ENCODE measurements at regions not wholly inside any gene's neighbourhood (a gene's known extent, or its start where the extent isn't known, plus 50 kb on each side); places are given as distances from the start of the nearest gene placed in this dataset.

DNA sequence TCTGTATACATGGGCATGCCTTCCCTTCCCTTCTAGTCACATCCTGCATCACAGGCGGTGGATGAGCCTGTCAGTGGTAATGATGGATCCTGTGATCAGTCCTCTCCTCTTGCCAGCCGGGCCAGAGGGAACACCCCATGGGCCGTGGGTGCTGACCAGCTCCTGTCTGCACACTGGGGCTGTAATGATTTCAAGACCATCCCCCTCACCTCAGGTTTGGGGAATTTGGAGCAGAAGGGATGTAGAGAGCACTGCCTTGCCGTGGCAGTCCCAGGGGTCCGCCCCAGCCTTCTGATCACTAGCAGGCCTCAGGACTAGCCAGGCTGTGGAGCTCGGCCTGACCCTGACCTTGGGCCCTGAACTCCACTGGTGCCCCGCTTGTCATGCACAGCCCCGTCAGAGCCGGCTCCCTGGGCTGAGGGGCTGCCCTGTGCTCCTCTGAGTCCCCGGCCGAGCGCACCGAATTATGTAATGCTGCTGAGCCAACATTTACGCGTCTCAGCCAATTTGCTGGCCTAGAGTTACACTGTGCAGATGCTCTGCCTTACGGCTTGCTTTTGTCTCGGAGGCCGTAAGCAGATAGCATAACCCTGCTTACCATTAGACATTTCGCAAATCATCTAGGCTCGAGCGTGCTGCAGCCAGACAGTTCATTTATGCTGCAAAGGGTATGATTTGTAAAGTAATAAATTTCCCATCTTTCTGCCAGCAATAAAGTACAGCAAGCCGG lies 155.3 kb downstream of the MACROH2A1 start:
- Histone ChIP-seq H3K27me3 (ENCODE audit: control insufficient read depth, low read length) (no peaks in the 10 kb centered on the region), H3K4me3 (ENCODE audit: low read length) (no peak overlapping the region), H3K4me1 (ENCODE audit: control insufficient read depth, low read length) (no peaks in the 10 kb centered on the region), H3K9me3 (ENCODE audit: control insufficient read depth, insufficient read depth, low read length) (no peaks in the 10 kb centered on the region), H3F3A (ENCODE audit: control insufficient read depth, insufficient read depth) (no peaks in the 10 kb centered on the region), H3K27ac (ENCODE audit: low read depth, low read length) (no peak overlapping the region), H3K36me3 (ENCODE audit: control insufficient read depth, low read length) (no peaks in the 10 kb centered on the region), H3K79me2 (ENCODE audit: control insufficient read depth, low read length) (no peaks in the 10 kb centered on the region), H3K4me2 (ENCODE audit: low read length) (no peak overlapping the region), H4K20me1 (ENCODE audit: control insufficient read depth, insufficient read depth, low read depth, low read length) (no peaks in the 10 kb centered on the region), H3K9me2 (replicated peaks; ENCODE audit: control insufficient read depth, low read length) (no peaks in the 10 kb centered on the region)
- TF ChIP-seq, protein P1, sequence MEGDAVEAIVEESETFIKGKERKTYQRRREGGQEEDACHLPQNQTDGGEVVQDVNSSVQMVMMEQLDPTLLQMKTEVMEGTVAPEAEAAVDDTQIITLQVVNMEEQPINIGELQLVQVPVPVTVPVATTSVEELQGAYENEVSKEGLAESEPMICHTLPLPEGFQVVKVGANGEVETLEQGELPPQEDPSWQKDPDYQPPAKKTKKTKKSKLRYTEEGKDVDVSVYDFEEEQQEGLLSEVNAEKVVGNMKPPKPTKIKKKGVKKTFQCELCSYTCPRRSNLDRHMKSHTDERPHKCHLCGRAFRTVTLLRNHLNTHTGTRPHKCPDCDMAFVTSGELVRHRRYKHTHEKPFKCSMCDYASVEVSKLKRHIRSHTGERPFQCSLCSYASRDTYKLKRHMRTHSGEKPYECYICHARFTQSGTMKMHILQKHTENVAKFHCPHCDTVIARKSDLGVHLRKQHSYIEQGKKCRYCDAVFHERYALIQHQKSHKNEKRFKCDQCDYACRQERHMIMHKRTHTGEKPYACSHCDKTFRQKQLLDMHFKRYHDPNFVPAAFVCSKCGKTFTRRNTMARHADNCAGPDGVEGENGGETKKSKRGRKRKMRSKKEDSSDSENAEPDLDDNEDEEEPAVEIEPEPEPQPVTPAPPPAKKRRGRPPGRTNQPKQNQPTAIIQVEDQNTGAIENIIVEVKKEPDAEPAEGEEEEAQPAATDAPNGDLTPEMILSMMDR (IDR thresholded peaks at IDR 0.05; ENCODE audit: low read depth, low read length, poor library complexity, severe bottlenecking) = no peak
- TF ChIP-seq EZH2phosphoT487 (IDR thresholded peaks at IDR 0.05; ENCODE audit: borderline replicate concordance, low read length) = no peak

DNA sequence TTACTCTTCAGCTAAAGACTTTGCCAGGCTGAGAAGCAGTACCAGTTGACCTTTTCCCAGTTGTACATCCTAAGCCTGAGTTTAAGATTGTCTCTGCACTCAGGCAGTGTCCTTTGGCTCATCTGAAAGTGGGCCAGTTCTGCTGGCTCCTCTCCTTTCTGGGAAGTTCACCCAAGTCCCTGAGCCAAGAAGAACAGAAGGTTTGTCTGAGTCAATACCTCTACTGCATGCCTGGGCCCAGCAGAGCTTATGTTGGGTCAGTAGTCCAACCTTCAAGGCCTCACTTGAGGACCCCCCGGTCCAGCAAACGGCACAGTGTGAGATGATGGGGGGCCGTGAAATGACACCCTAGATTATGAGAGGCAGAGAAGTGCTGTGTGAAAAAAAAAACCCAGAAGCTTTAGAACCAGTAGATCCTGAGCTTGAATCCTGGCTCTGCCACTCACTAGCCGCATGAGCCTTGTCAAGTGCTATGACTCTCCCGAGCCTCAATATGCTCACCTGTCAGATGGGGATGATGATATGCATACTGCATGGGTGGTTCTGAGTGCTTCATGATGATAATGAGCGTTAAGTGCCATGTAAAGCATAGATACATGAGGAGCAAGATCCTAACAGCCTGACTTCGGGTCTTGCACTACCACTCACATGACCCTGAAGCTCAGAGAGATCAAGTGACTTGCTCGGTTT lies 156.0 kb downstream of the MACROH2A1 start:
- Histone ChIP-seq H3K79me2 (ENCODE audit: control insufficient read depth, low read length) (no peaks in the 10 kb centered on the region), H3F3A (ENCODE audit: control insufficient read depth, insufficient read depth) (no peaks in the 10 kb centered on the region), H3K9me3 (ENCODE audit: control insufficient read depth, insufficient read depth, low read length) (no peaks in the 10 kb centered on the region), H3K36me3 (ENCODE audit: control insufficient read depth, low read length) (no peaks in the 10 kb centered on the region), H3K4me2 (ENCODE audit: low read length) (no peak overlapping the region), H3K4me3 (ENCODE audit: low read length) (no peak overlapping the region), H3K9me2 (replicated peaks; ENCODE audit: control insufficient read depth, low read length) (no peaks in the 10 kb centered on the region), H4K20me1 (ENCODE audit: control insufficient read depth, insufficient read depth, low read depth, low read length) (no peaks in the 10 kb centered on the region), H3K4me1 (ENCODE audit: control insufficient read depth, low read length) (no peaks in the 10 kb centered on the region), H3K27me3 (ENCODE audit: control insufficient read depth, low read length) (no peaks in the 10 kb centered on the region), H3K27ac (ENCODE audit: low read depth, low read length) (no peak overlapping the region)
- TF ChIP-seq EZH2phosphoT487 (IDR thresholded peaks at IDR 0.05; ENCODE audit: borderline replicate concordance, low read length) = no peak
- TF ChIP-seq, protein P1 (IDR thresholded peaks at IDR 0.05; ENCODE audit: low read depth, low read length, poor library complexity, severe bottlenecking) = no peak

DNA sequence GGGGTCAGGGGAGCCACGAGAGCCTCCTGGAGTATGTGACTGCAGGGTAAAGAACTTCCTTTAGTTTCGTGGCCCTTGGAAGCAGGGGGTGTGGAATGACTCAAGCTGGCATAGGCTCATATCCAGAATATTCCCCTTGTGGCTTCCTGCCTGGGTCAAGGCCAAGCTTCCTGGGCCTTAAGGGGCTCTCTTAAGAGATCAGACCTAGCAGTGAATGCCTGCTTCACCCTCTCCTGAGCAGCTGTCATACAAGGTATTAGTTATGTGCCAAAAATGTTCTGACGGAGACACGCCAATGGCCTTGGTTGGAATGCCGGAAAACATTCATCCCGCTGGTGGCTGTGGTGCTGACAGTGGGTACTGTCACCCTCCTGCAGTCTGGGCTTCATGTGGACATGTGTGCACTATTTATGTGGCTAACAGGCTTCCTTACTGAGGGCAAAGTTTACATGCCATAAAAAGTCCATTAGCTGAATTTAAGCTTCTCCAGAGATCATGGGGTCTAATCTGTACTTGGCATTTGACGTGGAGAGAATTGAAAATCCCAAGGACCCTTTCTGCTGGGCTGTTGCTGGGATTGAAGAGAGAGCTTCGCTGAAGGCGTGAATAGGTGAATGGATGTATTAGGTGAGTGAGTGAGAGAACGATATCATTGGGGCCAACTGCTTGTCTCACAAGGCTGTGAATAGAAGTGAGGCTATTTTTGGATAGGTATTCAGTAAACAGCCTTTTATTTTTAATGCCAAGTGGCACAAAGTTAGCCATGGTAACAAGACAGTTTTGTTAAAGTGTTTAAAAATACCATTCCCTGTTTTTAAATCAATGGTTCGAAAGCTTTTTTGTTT lies 156.8 kb downstream of the MACROH2A1 start:
- Histone ChIP-seq H3K4me1 (ENCODE audit: control insufficient read depth, low read length) (no peaks in the 10 kb centered on the region), H3K4me3 (ENCODE audit: low read length) (no peak overlapping the region), H3K9me2 (replicated peaks; ENCODE audit: control insufficient read depth, low read length) (no peaks in the 10 kb centered on the region), H3F3A (ENCODE audit: control insufficient read depth, insufficient read depth) (no peaks in the 10 kb centered on the region), H3K36me3 (ENCODE audit: control insufficient read depth, low read length) (no peaks in the 10 kb centered on the region), H3K9me3 (ENCODE audit: control insufficient read depth, insufficient read depth, low read length) (no peaks in the 10 kb centered on the region), H3K27me3 (ENCODE audit: control insufficient read depth, low read length) (no peaks in the 10 kb centered on the region), H3K27ac (ENCODE audit: low read depth, low read length) (no peak overlapping the region), H4K20me1 (ENCODE audit: control insufficient read depth, insufficient read depth, low read depth, low read length) (no peaks in the 10 kb centered on the region), H3K79me2 (ENCODE audit: control insufficient read depth, low read length) (no peaks in the 10 kb centered on the region), H3K4me2 (ENCODE audit: low read length) (no peak overlapping the region)
- no peak for TF ChIP-seq EZH2phosphoT487 (IDR thresholded peaks at IDR 0.05; ENCODE audit: borderline replicate concordance, low read length)
- TF ChIP-seq, protein P1 (IDR thresholded peaks at IDR 0.05; ENCODE audit: low read depth, low read length, poor library complexity, severe bottlenecking) = no peak
